HG02852 (cell line): ENCODE measurements at regions not wholly inside any gene's neighbourhood (a gene's known extent, or its start where the extent isn't known, plus 50 kb on each side); places are given as distances from the start of the nearest gene placed in this dataset.
A peak's percentile ranks its signal among the peaks of the same experiment; 100 is the strongest.

ENCODE experiments used
- ATAC-seq: cut with Tn5 transposase; IDR thresholded peaks from one replicate; pipeline ENCODE4 v1.9.1; 2021; ENCODE audit warnings: mild to moderate bottlenecking, moderate library complexity; ENCODE audit not compliant: unreplicated experiment

- ATAC-seq = no peak
Measured at GRCh38 chr7:31398815-31399214, 58.3 kb upstream of the NEUROD6 start.

GRCh38 chr7:31407178-31407676 lies 66.7 kb upstream of the NEUROD6 start:
- no peak for ATAC-seq

- ATAC-seq = no peak
Measured at GRCh38 chr7:31408140-31408729, 67.7 kb upstream of the NEUROD6 start.

GRCh38 chr7:31410265-31410664 lies 69.7 kb upstream of the NEUROD6 start:
- no peak for ATAC-seq

GRCh38 chr7:31411416-31411815 lies 70.9 kb upstream of the NEUROD6 start:
- no peak for ATAC-seq

GRCh38 chr7:31413766-31414165 lies 73.2 kb upstream of the NEUROD6 start:
- ATAC-seq = no peak

GRCh38 chr7:31416381-31416870 lies 75.9 kb upstream of the NEUROD6 start:
- no peak for ATAC-seq

GRCh38 chr7:31418928-31419327 lies 78.4 kb upstream of the NEUROD6 start:
- ATAC-seq = no peak

GRCh38 chr7:31419505-31420055 lies 79.1 kb upstream of the NEUROD6 start:
- no peak for ATAC-seq

- ATAC-seq = no peak
Measured at GRCh38 chr7:31420948-31421347, 80.4 kb upstream of the NEUROD6 start.

GRCh38 chr7:31421607-31422006 lies 81.1 kb upstream of the NEUROD6 start:
- ATAC-seq = no peak

- ATAC-seq = no peak
Measured at GRCh38 chr7:31423994-31424393, 83.5 kb upstream of the NEUROD6 start.

GRCh38 chr7:31432176-31432575 lies 81.7 kb upstream of the ITPRID1 start:
- no peak for ATAC-seq

GRCh38 chr7:31432836-31433340 lies 81.0 kb upstream of the ITPRID1 start:
- no peak for ATAC-seq

GRCh38 chr7:31437250-31437865 lies 76.5 kb upstream of the ITPRID1 start:
- no peak for ATAC-seq

GRCh38 chr7:31439165-31439564 lies 74.7 kb upstream of the ITPRID1 start:
- no peak for ATAC-seq

- ATAC-seq = no peak
Measured at GRCh38 chr7:31440511-31440910, 73.4 kb upstream of the ITPRID1 start.

- no peak for ATAC-seq
Measured at GRCh38 chr7:31442626-31443025, 71.3 kb upstream of the ITPRID1 start.

GRCh38 chr7:31443457-31443856 lies 70.4 kb upstream of the ITPRID1 start:
- ATAC-seq = peak; percentile 86

- ATAC-seq = no peak
Measured at GRCh38 chr7:31444196-31444595, 69.7 kb upstream of the ITPRID1 start.

- ATAC-seq = no peak
Measured at GRCh38 chr7:31445686-31446355, 68.1 kb upstream of the ITPRID1 start.

- ATAC-seq = no peak
Measured at GRCh38 chr7:31448649-31449048, 65.2 kb upstream of the ITPRID1 start.
